ENCODE measurements at regions not wholly inside any gene's neighbourhood (a gene's known extent, or its start where the extent isn't known, plus 50 kb on each side); places are given as distances from the start of the nearest gene placed in this dataset.

- TF ChIP-seq, protein P1, sequence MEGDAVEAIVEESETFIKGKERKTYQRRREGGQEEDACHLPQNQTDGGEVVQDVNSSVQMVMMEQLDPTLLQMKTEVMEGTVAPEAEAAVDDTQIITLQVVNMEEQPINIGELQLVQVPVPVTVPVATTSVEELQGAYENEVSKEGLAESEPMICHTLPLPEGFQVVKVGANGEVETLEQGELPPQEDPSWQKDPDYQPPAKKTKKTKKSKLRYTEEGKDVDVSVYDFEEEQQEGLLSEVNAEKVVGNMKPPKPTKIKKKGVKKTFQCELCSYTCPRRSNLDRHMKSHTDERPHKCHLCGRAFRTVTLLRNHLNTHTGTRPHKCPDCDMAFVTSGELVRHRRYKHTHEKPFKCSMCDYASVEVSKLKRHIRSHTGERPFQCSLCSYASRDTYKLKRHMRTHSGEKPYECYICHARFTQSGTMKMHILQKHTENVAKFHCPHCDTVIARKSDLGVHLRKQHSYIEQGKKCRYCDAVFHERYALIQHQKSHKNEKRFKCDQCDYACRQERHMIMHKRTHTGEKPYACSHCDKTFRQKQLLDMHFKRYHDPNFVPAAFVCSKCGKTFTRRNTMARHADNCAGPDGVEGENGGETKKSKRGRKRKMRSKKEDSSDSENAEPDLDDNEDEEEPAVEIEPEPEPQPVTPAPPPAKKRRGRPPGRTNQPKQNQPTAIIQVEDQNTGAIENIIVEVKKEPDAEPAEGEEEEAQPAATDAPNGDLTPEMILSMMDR (IDR thresholded peaks at IDR 0.05), result no peak
- TF ChIP-seq POLR2A (IDR thresholded peaks at IDR 0.05), result no peak
These were observed 638.6 kb upstream of the ACO1 start for GRCh38 chr9:31745886-31746285.

Data from thyroid gland (tissue), 4 donors.